ENCODE measurements at regions not wholly inside any gene's neighbourhood (a gene's known extent, or its start where the extent isn't known, plus 50 kb on each side); places are given as distances from the start of the nearest gene placed in this dataset.
"Not testable (repeated sequence)": the region's sequence is repeated elsewhere in the genome, so short reads cannot be mapped to it uniquely, and the experiment has no call there.

GRCh38 chr20:29031262-29031982 lies 2226.0 kb upstream of the DEFB115 start:
- not testable (repeated sequence) for H3K27ac Mint-ChIP-seq; H3K4me3 Mint-ChIP-seq; H3K27me3 Mint-ChIP-seq (ENCODE audit: low read depth); H3K36me3 Mint-ChIP-seq; DNase-seq (ENCODE audit: low spot score in 2 of 2, unreplicated experiment in 2 of 2); H3K4me1 Mint-ChIP-seq
- H3K9me3 Mint-ChIP-seq = peaks cover 65% of the 10 kb centered on the region

GRCh38 chr20:29044239-29044638 lies 2213.2 kb upstream of the DEFB115 start:
- peaks cover 66% of the 10 kb centered on the region for H3K9me3 Mint-ChIP-seq
- DNase-seq (ENCODE audit: low spot score in 2 of 2, unreplicated experiment in 2 of 2); H3K36me3 Mint-ChIP-seq; H3K27ac Mint-ChIP-seq; H3K27me3 Mint-ChIP-seq (ENCODE audit: low read depth); H3K4me3 Mint-ChIP-seq; H3K4me1 Mint-ChIP-seq: not testable (repeated sequence)
- peak; percentile 23 for TF ChIP-seq CTCF (IDR thresholded peaks at IDR 0.05; ENCODE audit: unreplicated experiment)

GRCh38 chr20:29050008-29050606 lies 2207.4 kb upstream of the DEFB115 start:
- H3K27ac Mint-ChIP-seq; H3K4me3 Mint-ChIP-seq; H3K27me3 Mint-ChIP-seq (ENCODE audit: low read depth); H3K36me3 Mint-ChIP-seq; H3K4me1 Mint-ChIP-seq; DNase-seq (ENCODE audit: low spot score in 2 of 2, unreplicated experiment in 2 of 2): not testable (repeated sequence)
- peaks cover 68% of the 10 kb centered on the region for H3K9me3 Mint-ChIP-seq
- peak; percentile 18 for TF ChIP-seq CTCF (IDR thresholded peaks at IDR 0.05; ENCODE audit: unreplicated experiment)

- not testable (repeated sequence) for DNase-seq (ENCODE audit: low spot score in 2 of 2, unreplicated experiment in 2 of 2); H3K27me3 Mint-ChIP-seq (ENCODE audit: low read depth); H3K27ac Mint-ChIP-seq; H3K4me3 Mint-ChIP-seq; H3K36me3 Mint-ChIP-seq; H3K4me1 Mint-ChIP-seq
- peak; percentile 29 for TF ChIP-seq CTCF (IDR thresholded peaks at IDR 0.05; ENCODE audit: unreplicated experiment)
- peaks cover 70% of the 10 kb centered on the region for H3K9me3 Mint-ChIP-seq
These were observed 2199.5 kb upstream of the DEFB115 start for GRCh38 chr20:29057866-29058484.

GRCh38 chr20:29062451-29062850 lies 2195.0 kb upstream of the DEFB115 start:
- H3K27ac Mint-ChIP-seq; H3K27me3 Mint-ChIP-seq (ENCODE audit: low read depth); H3K4me1 Mint-ChIP-seq; H3K4me3 Mint-ChIP-seq; DNase-seq (ENCODE audit: low spot score in 2 of 2, unreplicated experiment in 2 of 2); H3K36me3 Mint-ChIP-seq: not testable (repeated sequence)
- H3K9me3 Mint-ChIP-seq = peaks cover 74% of the 10 kb centered on the region

GRCh38 chr20:29066341-29066740 lies 2191.1 kb upstream of the DEFB115 start:
- not testable (repeated sequence) for H3K27me3 Mint-ChIP-seq (ENCODE audit: low read depth); DNase-seq (ENCODE audit: low spot score in 2 of 2, unreplicated experiment in 2 of 2); H3K4me1 Mint-ChIP-seq; H3K4me3 Mint-ChIP-seq; H3K27ac Mint-ChIP-seq; H3K36me3 Mint-ChIP-seq
- peaks cover 58% of the 10 kb centered on the region for H3K9me3 Mint-ChIP-seq

- H3K27me3 Mint-ChIP-seq (ENCODE audit: low read depth); H3K27ac Mint-ChIP-seq; H3K36me3 Mint-ChIP-seq; DNase-seq (ENCODE audit: low spot score in 2 of 2, unreplicated experiment in 2 of 2); H3K4me1 Mint-ChIP-seq; H3K4me3 Mint-ChIP-seq: not testable (repeated sequence)
- peaks cover 44% of the 10 kb centered on the region for H3K9me3 Mint-ChIP-seq
These were observed 2183.8 kb upstream of the DEFB115 start for GRCh38 chr20:29073640-29074039.
